Peyer's patch (tissue), 4 donors: ENCODE measurements at regions not wholly inside any gene's neighbourhood (a gene's known extent, or its start where the extent isn't known, plus 50 kb on each side); places are given as distances from the start of the nearest gene placed in this dataset.

Source experiments
- DNase-seq, 3 donors: peaks; one replicate each; pipeline ENCODE4 v3.0.0-alpha.2; 2017 to 2019
- H3K27ac ChIP-seq, 4 donors: fragments of 200-600 bp; sonication (generic); one replicate each; pipeline ENCODE4 v1.5.1; 2016 to 2019
- H3K27me3 ChIP-seq, 2 donors: fragments of 200-600 bp; sonication (generic); one replicate each; pipeline ENCODE4 v1.5.1; 2019
- H3K36me3 ChIP-seq, 3 donors: fragments of 200-600 bp; sonication (generic); one replicate each; pipeline ENCODE4 v1.5.1; 2016 to 2019
- H3K4me1 ChIP-seq, 4 donors: fragments of 200-600 bp; sonication (generic); one replicate each; pipeline ENCODE4 v1.5.1; 2016 to 2019
- H3K4me3 ChIP-seq, 4 donors: fragments of 200-600 bp; sonication (generic); 1 replicate in 3 of 4; 2 replicates in 1 of 4; pipeline ENCODE4 v1.5.1; 2016 to 2019; ENCODE audit warnings: mild to moderate bottlenecking in 1 of 4
- H3K9me3 ChIP-seq, 4 donors: fragments of 200-600 bp; sonication (generic); one replicate each; pipeline ENCODE4 v1.5.1; 2016 to 2019; ENCODE audit warnings: mild to moderate bottlenecking in 1 of 4
- CTCF ChIP-seq, 6 experiments: fragments of 450-650 bp in 4 of 6; fragments of 200-600 bp in 2 of 6; sonication (generic) in 1 of 6; IDR thresholded peaks; one replicate each; pipeline ENCODE4 v1.5.1; 2017 to 2019; ENCODE audit warnings: antibody characterized with exemption in 6 of 6, mild to moderate bottlenecking in 3 of 6, moderate library complexity in 1 of 6
- POLR2A ChIP-seq, 2 donors: fragments of 450-650 bp; IDR thresholded peaks; one replicate each; pipeline ENCODE4 v1.5.1; 2017; ENCODE audit warnings: antibody characterized with exemption in 2 of 2, mild to moderate bottlenecking in 2 of 2, moderate library complexity in 2 of 2

- H3K27me3 ChIP-seq, result no peaks in the 10 kb centered on the region
- no peaks in the 10 kb centered on the region for H3K4me1 ChIP-seq
- no peaks in the 10 kb centered on the region for H3K9me3 ChIP-seq
- H3K4me3 ChIP-seq, result no peak overlapping the region
- TF ChIP-seq POLR2A (IDR thresholded peaks at IDR 0.05) (no peak), CTCF (IDR thresholded peaks at IDR 0.05) (no peak)
- no peaks in the 10 kb centered on the region for H3K36me3 ChIP-seq
- no peak overlapping the region for H3K27ac ChIP-seq
- no peak for DNase-seq
Measured at GRCh38 chr9:129561594-129562281, 59.2 kb downstream of the C9orf50 start.

- Histone ChIP-seq H3K4me3 (no peak overlapping the region), H3K4me1 (no peaks in the 10 kb centered on the region), H3K9me3 (no peaks in the 10 kb centered on the region), H3K27me3 (no peaks in the 10 kb centered on the region), H3K36me3 (no peaks in the 10 kb centered on the region), H3K27ac (no peak overlapping the region)
- DNase-seq, result no peak
- TF ChIP-seq CTCF (IDR thresholded peaks at IDR 0.05), result no peak
- TF ChIP-seq POLR2A (IDR thresholded peaks at IDR 0.05), result no peak
Measured at GRCh38 chr9:129560881-129561306, 60.0 kb downstream of the C9orf50 start.

GRCh38 chr9:129559506-129559881 lies 61.4 kb downstream of the C9orf50 start:
- TF ChIP-seq CTCF (IDR thresholded peaks at IDR 0.05), result no peak
- Histone ChIP-seq H3K27ac (no peak overlapping the region), H3K9me3 (no peaks in the 10 kb centered on the region), H3K4me1 (no peaks in the 10 kb centered on the region), H3K27me3 (no peaks in the 10 kb centered on the region), H3K36me3 (no peaks in the 10 kb centered on the region), H3K4me3 (no peak overlapping the region)
- DNase-seq, result no peak

- Histone ChIP-seq H3K4me1 (no peaks in the 10 kb centered on the region), H3K9me3 (no peaks in the 10 kb centered on the region), H3K36me3 (no peaks in the 10 kb centered on the region), H3K27ac (no peak overlapping the region), H3K27me3 (no peaks in the 10 kb centered on the region), H3K4me3 (no peak overlapping the region)
- DNase-seq, result no peak
- TF ChIP-seq POLR2A (IDR thresholded peaks at IDR 0.05) (no peak), CTCF (IDR thresholded peaks at IDR 0.05) (no peak)
Measured at GRCh38 chr9:129558551-129559505, 62.1 kb downstream of the C9orf50 start.

- Histone ChIP-seq H3K36me3 (no peaks in the 10 kb centered on the region), H3K4me1 (no peaks in the 10 kb centered on the region), H3K4me3 (no peak overlapping the region), H3K27me3 (no peaks in the 10 kb centered on the region), H3K9me3 (no peaks in the 10 kb centered on the region), H3K27ac (no peak overlapping the region)
- DNase-seq, result no peak
- TF ChIP-seq CTCF (IDR thresholded peaks at IDR 0.05), result no peak
- TF ChIP-seq POLR2A (IDR thresholded peaks at IDR 0.05), result no peak
Measured at GRCh38 chr9:129558063-129558550, 62.8 kb downstream of the C9orf50 start.
